ENCODE measurements at regions not wholly inside any gene's neighbourhood (a gene's known extent, or its start where the extent isn't known, plus 50 kb on each side); places are given as distances from the start of the nearest gene placed in this dataset.

GRCh38 chr13:105565136-105565727, 970.2 kb downstream of the EFNB2 start:
- TF ChIP-seq ZNF274 (IDR thresholded peaks at IDR 0.05; ENCODE audit: low read depth, low read length) (no peak), YY1 (IDR thresholded peaks at IDR 0.05; ENCODE audit: insufficient read depth, insufficient read length) (no peak), SUZ12 (IDR thresholded peaks at IDR 0.05; ENCODE audit: extremely low read depth, insufficient read depth, insufficient read length) (no peak)
